Activated naive CD8-positive, alpha-beta T cell treated with anti-CD3 and anti-CD28 coated beads for 36 hours (primary cell): ENCODE measurements at regions not wholly inside any gene's neighbourhood (a gene's known extent, or its start where the extent isn't known, plus 50 kb on each side); places are given as distances from the start of the nearest gene placed in this dataset.

Experiments used
- DNase-seq: peaks from one replicate; pipeline ENCODE4 v3.0.0; 2021
- H3K27ac Mint-ChIP-seq: one replicate; pipeline ENCODE4 v1.8.0; 2022; ENCODE audit warnings: mild to moderate bottlenecking, moderate library complexity, mixed read lengths
- H3K27me3 Mint-ChIP-seq: one replicate; pipeline ENCODE4 v1.8.0; 2022; ENCODE audit warnings: mild to moderate bottlenecking, mixed read lengths
- H3K36me3 Mint-ChIP-seq: one replicate; pipeline ENCODE4 v1.8.0; 2021; ENCODE audit warnings: mild to moderate bottlenecking, mixed read lengths
- H3K4me1 Mint-ChIP-seq: one replicate; pipeline ENCODE4 v1.8.0; 2021; ENCODE audit warnings: mixed read lengths
- H3K4me3 Mint-ChIP-seq: one replicate; pipeline ENCODE4 v1.8.0; 2022; ENCODE audit warnings: mild to moderate bottlenecking, moderate library complexity, mixed read lengths
- H3K9me3 Mint-ChIP-seq: one replicate; pipeline ENCODE4 v1.8.0; 2022; ENCODE audit warnings: mixed read lengths

DNA sequence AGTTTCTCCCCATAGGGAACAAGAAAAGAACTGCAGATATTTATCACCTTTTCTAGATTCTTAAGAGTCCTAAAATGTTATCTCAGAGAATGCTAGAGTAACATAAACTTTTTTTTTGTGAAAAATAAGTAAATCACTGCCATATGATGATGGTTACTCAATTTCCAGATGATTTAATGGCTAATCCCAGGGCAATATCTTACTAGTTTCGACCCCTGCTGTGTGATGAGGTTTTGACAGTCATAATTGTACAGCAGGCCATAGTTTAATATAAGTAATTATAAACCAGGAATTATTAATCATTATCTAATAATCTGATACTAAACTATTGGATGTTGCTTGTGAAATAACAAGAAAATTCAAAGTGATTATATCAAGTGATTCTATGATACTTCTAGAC is 210.6 kb downstream of the HLX start:
- Mint-ChIP-seq H3K9me3 (no peaks in the 10 kb centered on the region), H3K27ac (no peak overlapping the region), H3K4me3 (no peak overlapping the region), H3K27me3 (peaks cover under 1% of the 10 kb centered on the region), H3K36me3 (no peaks in the 10 kb centered on the region), H3K4me1 (no peaks in the 10 kb centered on the region)
- no peak for DNase-seq

DNA sequence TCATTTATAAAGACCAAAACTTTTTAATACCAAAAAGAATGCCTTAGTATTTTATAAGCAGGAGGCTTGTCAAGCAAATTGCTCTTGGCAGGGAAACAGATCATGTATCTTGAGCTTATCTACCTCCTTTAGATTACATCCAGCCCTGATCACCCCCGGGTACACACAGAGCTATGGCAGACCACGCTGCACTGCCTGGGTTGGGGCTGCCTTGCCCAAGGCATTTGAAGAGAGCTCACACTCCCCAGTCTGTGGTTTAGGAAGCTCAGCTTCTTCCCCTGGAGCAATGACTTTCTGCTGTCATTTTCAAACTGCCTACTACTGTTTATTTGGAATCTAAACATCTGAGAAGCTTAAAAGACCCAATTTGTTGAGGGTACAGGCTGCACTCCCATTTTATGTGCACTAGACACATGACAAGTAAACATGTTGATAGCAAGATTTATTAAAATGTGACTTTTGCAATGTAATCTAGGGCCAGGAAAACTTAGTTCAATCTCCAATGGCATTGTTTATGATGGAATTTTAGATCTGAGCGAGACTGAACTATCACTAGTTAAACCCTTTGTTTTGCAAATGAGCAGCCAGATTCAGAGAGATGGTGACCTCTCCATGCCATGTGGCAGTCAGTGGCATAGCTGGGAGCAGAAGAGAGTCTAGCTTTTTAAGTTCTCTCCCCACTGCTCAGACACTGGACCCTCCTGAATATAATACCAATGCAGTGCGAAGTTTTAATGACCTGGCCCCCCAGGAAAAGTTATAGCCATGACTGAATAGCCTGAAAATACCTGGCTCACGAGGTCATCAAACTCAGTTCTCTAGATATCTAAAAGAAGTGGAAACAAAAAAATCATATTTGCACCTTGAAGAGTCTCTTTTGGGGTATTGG is 214.9 kb downstream of the HLX start:
- Mint-ChIP-seq H3K4me1 (no peaks in the 10 kb centered on the region), H3K4me3 (no peak overlapping the region), H3K27ac (no peak overlapping the region), H3K9me3 (no peaks in the 10 kb centered on the region), H3K27me3 (peaks cover 4% of the 10 kb centered on the region), H3K36me3 (no peaks in the 10 kb centered on the region)
- DNase-seq = no peak

GRCh38 chr1:221097479-221098281 is 218.4 kb downstream of the HLX start:
- peaks cover 8% of the 10 kb centered on the region for H3K27me3 Mint-ChIP-seq
- no peaks in the 10 kb centered on the region for H3K9me3 Mint-ChIP-seq
- H3K27ac Mint-ChIP-seq = no peak overlapping the region
- DNase-seq = no peak
- no peaks in the 10 kb centered on the region for H3K4me1 Mint-ChIP-seq
- no peak overlapping the region for H3K4me3 Mint-ChIP-seq
- no peaks in the 10 kb centered on the region for H3K36me3 Mint-ChIP-seq

DNA sequence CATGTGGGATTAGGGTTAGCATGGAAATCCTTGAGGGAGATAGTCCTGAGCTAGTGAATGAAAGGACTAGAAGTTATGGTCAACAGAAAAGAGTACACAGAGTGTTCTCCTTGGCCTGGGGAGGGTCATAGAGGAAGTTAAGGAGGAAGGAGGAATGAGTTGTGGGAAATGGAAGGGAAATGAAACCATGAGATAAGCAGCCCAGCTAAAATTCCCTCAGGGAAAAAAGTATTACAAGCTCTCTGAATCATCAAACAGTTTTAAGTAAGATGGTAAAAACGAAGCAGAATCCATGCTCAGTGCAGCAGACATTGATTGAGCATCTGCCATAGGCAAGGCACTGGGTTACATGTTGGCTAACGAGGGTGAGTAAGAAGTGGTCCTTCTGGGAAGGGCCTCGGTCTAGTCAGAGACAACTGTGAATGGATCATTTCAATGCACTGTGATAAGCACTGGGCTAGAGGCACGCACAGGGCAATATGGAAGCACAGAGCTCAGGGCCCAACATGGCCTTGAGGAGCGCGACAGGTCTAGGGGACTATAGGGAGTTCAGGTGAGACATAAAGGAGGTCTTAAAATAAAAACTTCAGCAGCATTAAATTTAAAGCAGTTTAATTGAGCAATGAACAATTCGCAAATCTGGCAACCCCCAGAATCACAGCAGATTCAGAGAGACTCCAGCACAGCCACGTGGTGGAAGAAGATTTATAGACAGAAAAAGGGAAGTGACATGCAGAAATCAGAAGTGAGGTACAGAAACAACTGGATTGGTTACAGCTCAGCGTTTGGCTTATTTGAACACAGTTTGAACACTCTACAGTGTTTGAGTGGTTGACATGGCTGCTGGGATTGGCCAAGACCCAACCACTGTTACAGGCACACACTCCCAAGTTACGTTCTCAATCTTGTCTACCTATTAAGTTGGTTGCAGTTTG is 219.5 kb downstream of the HLX start:
- Mint-ChIP-seq H3K4me1 (no peaks in the 10 kb centered on the region), H3K27me3 (peaks cover 9% of the 10 kb centered on the region), H3K9me3 (no peaks in the 10 kb centered on the region), H3K27ac (no peak overlapping the region), H3K36me3 (no peaks in the 10 kb centered on the region), H3K4me3 (no peak overlapping the region)
- DNase-seq = no peak

DNA sequence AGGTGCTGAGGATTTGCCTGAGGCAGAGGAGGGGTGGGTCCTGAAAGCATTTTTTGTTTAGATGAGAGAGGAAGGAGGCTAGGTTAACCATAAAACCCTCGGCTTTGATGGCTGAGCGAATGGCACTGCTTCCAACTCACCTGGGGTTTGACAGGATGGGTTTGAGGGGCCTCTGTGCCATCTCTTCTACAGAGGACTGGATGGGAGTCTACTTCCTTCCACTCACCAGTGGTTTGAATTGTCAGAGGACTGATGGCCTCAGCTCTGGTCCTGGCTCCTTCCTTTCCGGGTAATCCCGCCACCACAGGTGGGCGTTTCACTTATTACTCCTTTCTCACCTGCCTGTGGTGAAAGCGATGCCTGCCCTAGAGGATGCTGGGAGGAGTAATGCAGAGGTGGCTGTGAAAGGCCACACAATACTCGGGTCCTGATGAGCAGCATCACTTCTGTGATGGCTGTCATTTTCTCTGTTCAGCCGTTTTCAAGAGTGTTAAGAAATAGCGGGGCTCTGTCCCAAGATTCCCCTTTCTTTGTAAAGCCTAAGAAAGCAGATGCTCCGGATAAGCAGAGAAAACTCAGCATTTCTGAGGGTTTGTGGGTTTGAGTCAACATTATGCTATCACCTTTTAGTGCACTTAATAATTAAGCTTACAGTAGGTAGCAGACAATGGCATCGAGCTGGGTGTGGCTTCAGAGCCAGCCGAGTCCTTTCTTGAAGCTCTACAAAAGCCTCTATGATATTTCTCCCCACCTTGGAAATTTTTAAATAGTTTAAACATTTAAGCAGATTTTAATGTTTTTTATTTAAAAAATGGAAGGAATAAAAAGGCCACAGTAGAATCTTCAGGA is 220.7 kb downstream of the HLX start:
- H3K36me3 Mint-ChIP-seq = no peaks in the 10 kb centered on the region
- no peaks in the 10 kb centered on the region for H3K4me1 Mint-ChIP-seq
- peaks cover 9% of the 10 kb centered on the region for H3K27me3 Mint-ChIP-seq
- DNase-seq = no peak
- no peaks in the 10 kb centered on the region for H3K9me3 Mint-ChIP-seq
- no peak overlapping the region for H3K4me3 Mint-ChIP-seq
- no peak overlapping the region for H3K27ac Mint-ChIP-seq

GRCh38 chr1:221100611-221101010 is 221.4 kb downstream of the HLX start:
- H3K4me3 Mint-ChIP-seq = no peak overlapping the region
- no peak for DNase-seq
- peaks cover 9% of the 10 kb centered on the region for H3K27me3 Mint-ChIP-seq
- H3K9me3 Mint-ChIP-seq = no peaks in the 10 kb centered on the region
- H3K4me1 Mint-ChIP-seq = no peaks in the 10 kb centered on the region
- H3K36me3 Mint-ChIP-seq = no peaks in the 10 kb centered on the region
- no peak overlapping the region for H3K27ac Mint-ChIP-seq

GRCh38 chr1:221101807-221102605 is 222.8 kb downstream of the HLX start:
- DNase-seq = no peak
- Mint-ChIP-seq H3K4me1 (no peaks in the 10 kb centered on the region), H3K27ac (no peak overlapping the region), H3K9me3 (no peaks in the 10 kb centered on the region), H3K4me3 (no peak overlapping the region), H3K27me3 (peaks cover 7% of the 10 kb centered on the region), H3K36me3 (no peaks in the 10 kb centered on the region)

DNA sequence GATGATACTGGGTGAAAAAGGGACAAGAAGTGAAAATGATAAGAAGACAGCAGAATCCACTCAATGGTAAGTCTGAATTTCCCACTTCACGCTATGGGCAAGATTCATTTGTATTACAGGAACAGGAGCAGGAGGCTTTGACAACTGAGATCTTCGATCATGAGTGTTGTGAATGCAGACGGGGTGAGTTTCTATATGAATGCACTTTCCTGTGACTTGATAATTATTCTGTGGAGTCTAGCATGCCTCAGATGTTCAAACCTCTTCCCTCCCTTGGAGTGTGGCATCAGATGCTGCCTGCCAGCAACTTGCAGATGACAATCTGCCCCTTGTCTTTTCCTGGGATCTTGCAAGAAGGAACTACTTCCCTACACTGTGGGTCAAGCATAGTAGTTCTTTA is 225.4 kb downstream of the HLX start:
- H3K4me1 Mint-ChIP-seq = no peaks in the 10 kb centered on the region
- peaks cover 6% of the 10 kb centered on the region for H3K27me3 Mint-ChIP-seq
- DNase-seq = no peak
- no peak overlapping the region for H3K27ac Mint-ChIP-seq
- H3K9me3 Mint-ChIP-seq = no peaks in the 10 kb centered on the region
- no peak overlapping the region for H3K4me3 Mint-ChIP-seq
- H3K36me3 Mint-ChIP-seq = no peaks in the 10 kb centered on the region

GRCh38 chr1:221105578-221105977 is 226.3 kb downstream of the HLX start:
- no peak overlapping the region for H3K27ac Mint-ChIP-seq
- H3K4me3 Mint-ChIP-seq = no peak overlapping the region
- no peaks in the 10 kb centered on the region for H3K9me3 Mint-ChIP-seq
- peaks cover 6% of the 10 kb centered on the region for H3K27me3 Mint-ChIP-seq
- no peaks in the 10 kb centered on the region for H3K36me3 Mint-ChIP-seq
- no peak for DNase-seq
- no peaks in the 10 kb centered on the region for H3K4me1 Mint-ChIP-seq

GRCh38 chr1:221106616-221107015 is 227.4 kb downstream of the HLX start:
- peaks cover 6% of the 10 kb centered on the region for H3K27me3 Mint-ChIP-seq
- no peaks in the 10 kb centered on the region for H3K36me3 Mint-ChIP-seq
- no peak overlapping the region for H3K4me3 Mint-ChIP-seq
- peaks cover 2% of the 10 kb centered on the region for H3K9me3 Mint-ChIP-seq
- no peaks in the 10 kb centered on the region for H3K4me1 Mint-ChIP-seq
- no peak overlapping the region for H3K27ac Mint-ChIP-seq
- no peak for DNase-seq

GRCh38 chr1:221109930-221110329 is 230.7 kb downstream of the HLX start:
- H3K9me3 Mint-ChIP-seq = peaks cover 2% of the 10 kb centered on the region
- no peaks in the 10 kb centered on the region for H3K27me3 Mint-ChIP-seq
- no peaks in the 10 kb centered on the region for H3K4me1 Mint-ChIP-seq
- H3K27ac Mint-ChIP-seq = no peak overlapping the region
- no peak for DNase-seq
- H3K4me3 Mint-ChIP-seq = no peak overlapping the region
- H3K36me3 Mint-ChIP-seq = no peaks in the 10 kb centered on the region

GRCh38 chr1:221117133-221117532 is 237.9 kb downstream of the HLX start:
- no peaks in the 10 kb centered on the region for H3K36me3 Mint-ChIP-seq
- H3K27ac Mint-ChIP-seq = no peak overlapping the region
- H3K4me3 Mint-ChIP-seq = no peak overlapping the region
- H3K9me3 Mint-ChIP-seq = no peaks in the 10 kb centered on the region
- peaks cover 12% of the 10 kb centered on the region for H3K27me3 Mint-ChIP-seq
- H3K4me1 Mint-ChIP-seq = no peaks in the 10 kb centered on the region
- no peak for DNase-seq

DNA sequence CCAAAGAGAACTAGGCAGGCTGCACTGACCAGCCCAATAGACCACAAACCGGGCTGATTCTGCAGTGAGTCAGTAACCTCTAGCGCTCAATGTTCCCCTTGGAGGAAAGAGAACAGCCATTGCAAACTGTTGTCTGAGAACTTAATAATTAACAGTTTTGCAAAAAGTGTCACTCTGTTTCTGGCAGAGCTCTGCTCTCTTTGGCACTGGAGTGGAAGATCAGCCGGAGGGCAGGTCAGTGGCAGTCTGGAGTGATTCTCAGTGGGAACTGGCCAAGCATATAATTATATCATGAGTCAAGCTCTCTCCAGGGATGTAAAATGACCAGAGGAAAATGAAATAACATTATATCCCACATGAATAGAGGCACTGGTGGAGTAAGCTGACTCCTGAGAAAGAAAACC is 238.3 kb downstream of the HLX start:
- no peaks in the 10 kb centered on the region for H3K36me3 Mint-ChIP-seq
- H3K4me1 Mint-ChIP-seq = no peaks in the 10 kb centered on the region
- peaks cover 12% of the 10 kb centered on the region for H3K27me3 Mint-ChIP-seq
- DNase-seq = no peak
- no peaks in the 10 kb centered on the region for H3K9me3 Mint-ChIP-seq
- H3K27ac Mint-ChIP-seq = no peak overlapping the region
- H3K4me3 Mint-ChIP-seq = no peak overlapping the region
